Right forelimb (tissue), 1 donor: ENCODE measurements at regions not wholly inside any gene's neighbourhood (a gene's known extent, or its start where the extent isn't known, plus 50 kb on each side); places are given as distances from the start of the nearest gene placed in this dataset.

Experiments used
- DNase-seq: peaks from one replicate; pipeline ENCODE4 v3.0.0-alpha.2; 2018

DNA sequence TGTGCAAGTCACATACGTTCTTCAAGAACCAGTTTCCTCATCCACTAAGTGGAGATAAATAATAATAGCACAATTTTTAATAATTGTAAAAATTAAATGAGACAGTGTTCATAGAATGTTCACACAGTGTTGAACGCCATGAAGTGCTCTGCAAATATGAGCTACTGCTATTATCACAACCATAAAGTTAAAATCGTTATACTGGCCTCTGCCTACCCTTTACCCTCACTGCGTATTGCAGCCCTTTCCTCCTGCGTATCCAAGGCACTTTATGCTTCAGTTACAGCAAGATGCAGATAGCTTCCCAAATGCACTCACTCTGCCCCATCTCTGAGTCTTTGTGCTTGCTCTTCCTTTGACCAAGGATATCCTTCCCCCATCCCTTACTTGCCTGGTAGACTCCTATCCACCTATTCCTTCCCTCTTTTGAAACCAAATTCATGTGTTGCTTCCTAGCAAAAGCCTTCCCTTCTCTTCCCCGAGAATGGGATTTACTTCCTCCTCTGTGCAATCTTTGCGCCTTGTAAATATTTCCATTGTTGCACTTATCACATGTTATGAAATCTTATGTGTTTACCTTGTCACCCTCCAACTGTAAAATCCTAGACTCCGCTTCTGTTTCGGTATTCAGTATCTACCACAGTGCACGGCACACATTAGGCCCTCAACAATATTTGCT lies 196.9 kb downstream of the ADAMTS15 start:
- no peak for DNase-seq

DNA sequence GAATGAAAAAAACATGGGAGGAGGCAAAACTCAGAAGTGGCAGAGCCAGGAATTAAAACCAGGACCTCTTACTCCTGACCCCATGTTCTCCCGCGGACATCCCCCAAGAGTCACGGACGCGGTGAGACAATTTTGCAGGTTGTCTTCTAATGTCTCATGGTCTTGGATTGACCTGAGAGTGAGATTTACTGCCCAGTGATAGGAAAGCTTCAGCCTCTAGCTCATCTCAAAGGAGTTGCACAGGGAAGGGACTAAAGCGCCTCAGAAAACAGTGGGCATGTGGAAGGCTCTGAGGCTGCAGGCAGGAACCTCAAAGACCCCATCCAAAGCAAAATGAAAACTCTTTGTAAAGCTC lies 197.4 kb downstream of the ADAMTS15 start:
- DNase-seq, result no peak

GRCh38 chr11:130646881-130647280 lies 198.4 kb downstream of the ADAMTS15 start:
- DNase-seq, result no peak

- DNase-seq, result no peak
These were observed 198.9 kb downstream of the ADAMTS15 start for GRCh38 chr11:130647371-130647770.

- no peak for DNase-seq
These were observed 201.4 kb downstream of the ADAMTS15 start for GRCh38 chr11:130649801-130650200.

- DNase-seq, result no peak
These were observed 202.1 kb downstream of the ADAMTS15 start for GRCh38 chr11:130650456-130651030.

- DNase-seq, result no peak
These were observed 202.8 kb downstream of the ADAMTS15 start for GRCh38 chr11:130651066-130651855.

- DNase-seq, result no peak
These were observed 204.4 kb downstream of the ADAMTS15 start for GRCh38 chr11:130652671-130653335.

DNA sequence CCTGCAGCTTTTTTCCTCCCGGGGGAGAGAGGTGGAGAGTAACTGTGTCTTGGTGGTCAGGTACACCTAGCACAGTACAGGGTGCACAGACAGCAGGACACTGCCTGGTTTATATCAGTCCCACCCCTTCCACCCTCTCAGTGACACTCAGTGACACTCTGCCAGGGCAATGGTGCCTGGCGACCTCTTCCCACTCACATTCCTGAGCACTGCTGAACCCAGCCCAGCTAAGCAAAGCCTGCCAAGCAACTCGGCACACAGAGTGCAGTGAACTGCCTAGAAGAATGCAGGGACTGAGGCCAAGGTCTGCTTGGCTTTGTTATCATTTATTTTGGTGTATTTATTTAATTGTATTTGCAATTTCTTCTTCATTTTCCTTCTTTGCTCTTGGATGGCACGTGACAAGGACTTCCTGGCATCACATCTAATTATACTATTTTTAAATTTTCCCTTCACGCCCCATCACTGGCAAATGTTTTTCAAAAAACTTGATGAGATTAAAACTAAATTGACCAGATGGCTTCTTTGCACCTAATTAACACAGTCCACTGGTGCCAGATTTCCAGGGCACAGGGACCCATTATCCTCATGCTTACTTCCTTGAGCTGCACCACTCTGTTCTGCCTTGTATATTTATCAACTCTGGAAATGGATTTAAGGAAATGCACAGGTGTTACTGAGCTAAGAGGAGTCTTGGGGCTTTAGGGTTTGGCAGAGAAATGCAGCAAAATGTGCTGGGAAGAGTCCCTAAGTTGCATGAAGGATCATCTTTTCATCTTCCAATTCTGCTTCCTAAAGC lies 205.6 kb downstream of the ADAMTS15 start:
- DNase-seq, result peak; percentile 73

DNA sequence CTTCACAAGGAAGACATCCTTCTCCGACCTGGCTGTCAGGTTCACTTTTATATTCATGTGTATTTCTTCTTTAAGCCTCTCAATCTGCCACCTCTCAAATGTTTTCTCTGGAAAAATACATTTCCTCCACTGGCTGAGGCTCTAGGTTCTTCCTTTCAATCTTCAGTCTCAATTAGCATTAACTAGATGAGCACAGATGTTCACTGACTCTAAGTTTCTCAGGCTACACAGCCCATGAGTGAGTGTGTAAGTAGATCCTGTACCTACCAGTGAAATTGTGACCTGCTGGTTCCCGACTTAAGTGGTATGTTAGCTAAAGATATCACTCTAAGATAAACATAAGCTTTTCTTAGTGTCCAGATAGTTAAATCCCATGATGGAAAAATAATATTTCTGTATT lies 206.9 kb downstream of the ADAMTS15 start:
- no peak for DNase-seq

DNA sequence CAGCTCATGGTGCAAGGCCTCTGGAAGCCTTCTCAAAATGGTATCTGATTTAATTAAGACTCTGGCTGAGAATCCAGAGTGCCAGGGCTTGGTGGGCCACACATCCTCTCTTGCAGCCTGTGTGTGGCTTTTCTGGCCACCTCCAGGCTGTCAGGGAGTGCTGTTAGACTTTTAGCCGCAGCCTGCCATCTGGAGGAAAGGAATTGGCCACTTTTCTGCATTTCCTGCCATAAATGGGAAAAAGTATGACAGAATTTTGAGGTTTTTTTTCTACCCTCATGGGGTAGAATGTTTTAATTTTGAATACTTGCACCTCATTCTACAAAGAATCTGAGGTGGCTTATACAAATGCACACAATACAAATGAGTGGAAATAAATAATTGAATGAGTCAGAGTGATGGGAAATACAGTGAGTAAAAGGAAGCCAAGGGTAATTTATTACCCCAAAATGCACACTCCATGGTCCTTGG lies 218.4 kb downstream of the ADAMTS15 start:
- no peak for DNase-seq

DNA sequence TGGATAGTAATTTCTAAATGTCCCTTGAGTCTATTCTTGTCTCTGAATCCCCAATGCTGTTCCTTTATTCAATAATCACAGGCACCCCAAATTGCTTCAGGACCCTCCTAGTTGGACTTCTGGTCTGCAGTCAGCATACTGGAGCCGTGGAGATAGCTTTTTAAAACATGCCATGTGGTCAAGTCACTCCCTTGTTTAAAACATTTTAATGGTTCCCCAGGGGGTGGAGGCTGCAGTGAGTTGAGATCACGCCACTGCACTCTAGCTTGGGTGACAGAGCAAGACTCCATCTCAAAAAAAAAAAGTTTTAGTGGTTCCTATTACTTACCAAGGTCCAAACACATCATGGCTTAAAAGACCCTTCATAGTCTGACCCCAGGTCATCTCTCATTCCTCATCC lies 220.3 kb downstream of the ADAMTS15 start:
- DNase-seq, result no peak

- no peak for DNase-seq
These were observed 221.8 kb downstream of the ADAMTS15 start for GRCh38 chr11:130670200-130670599.

- DNase-seq, result peak; percentile 87
These were observed 223.6 kb downstream of the ADAMTS15 start for GRCh38 chr11:130671801-130672700.

DNA sequence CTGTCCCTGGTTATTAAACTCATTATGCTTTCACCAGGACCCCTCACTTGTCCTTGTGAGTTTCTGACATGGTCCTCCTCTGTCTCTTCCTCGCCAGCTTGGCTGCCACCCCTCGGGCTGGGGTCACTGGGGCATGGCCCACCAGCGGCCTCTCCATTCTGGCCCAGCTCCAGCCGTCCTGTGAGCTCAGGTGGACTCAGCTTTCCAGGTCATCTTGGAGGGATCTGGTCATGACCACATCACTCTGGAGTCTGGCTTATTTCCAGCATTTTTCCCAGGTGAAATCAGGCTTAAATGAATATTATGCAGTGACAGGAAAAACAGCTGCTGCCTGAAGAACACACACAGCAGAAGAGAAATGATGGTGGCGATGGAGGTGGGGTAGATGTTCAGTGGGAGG lies 224.5 kb downstream of the ADAMTS15 start:
- DNase-seq, result no peak

GRCh38 chr11:130673698-130674097 lies 225.3 kb downstream of the ADAMTS15 start:
- no peak for DNase-seq

- no peak for DNase-seq
These were observed 226.4 kb downstream of the ADAMTS15 start for GRCh38 chr11:130674686-130675308.

DNA sequence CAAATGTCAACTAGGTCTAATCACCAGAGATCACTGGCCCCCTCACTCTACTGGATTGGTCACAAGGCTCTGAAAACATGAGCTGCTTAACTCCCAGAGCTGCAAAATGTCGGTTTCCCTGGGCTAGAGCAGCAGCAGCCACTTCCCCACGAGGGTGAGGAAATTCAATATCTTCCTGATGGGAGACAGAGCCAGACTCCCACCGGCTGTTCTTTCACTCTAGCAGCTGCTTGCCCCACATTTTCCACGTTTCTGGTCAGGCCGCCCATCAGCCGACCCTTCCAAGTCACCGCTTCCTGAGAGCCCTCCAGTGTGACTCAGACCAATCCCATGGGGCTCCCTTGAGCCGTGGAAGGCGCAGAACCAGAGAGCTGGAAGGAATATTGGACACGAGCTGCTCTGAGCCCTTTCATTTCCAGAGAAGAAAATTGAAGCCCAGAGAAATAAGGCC lies 227.0 kb downstream of the ADAMTS15 start:
- peak; percentile 73 for DNase-seq

DNA sequence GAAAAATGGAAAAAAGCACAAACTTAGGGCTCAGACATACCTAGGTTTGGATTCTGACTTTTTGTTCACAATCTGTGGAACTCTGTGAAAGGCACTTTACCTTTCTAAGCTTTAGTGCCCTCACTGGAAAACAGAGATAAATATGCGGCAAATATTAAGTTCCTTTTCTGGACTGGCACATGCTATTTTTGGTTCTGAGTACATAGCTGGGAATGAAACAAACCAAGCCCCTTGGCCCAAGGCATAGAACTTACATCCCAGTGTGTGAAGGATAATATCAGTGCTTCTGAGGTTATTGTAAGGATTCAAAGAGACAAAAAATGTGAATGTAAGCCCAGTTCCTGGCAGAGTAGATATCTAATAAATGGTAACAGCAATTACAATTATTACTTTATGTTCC lies 227.5 kb downstream of the ADAMTS15 start:
- DNase-seq, result no peak

DNA sequence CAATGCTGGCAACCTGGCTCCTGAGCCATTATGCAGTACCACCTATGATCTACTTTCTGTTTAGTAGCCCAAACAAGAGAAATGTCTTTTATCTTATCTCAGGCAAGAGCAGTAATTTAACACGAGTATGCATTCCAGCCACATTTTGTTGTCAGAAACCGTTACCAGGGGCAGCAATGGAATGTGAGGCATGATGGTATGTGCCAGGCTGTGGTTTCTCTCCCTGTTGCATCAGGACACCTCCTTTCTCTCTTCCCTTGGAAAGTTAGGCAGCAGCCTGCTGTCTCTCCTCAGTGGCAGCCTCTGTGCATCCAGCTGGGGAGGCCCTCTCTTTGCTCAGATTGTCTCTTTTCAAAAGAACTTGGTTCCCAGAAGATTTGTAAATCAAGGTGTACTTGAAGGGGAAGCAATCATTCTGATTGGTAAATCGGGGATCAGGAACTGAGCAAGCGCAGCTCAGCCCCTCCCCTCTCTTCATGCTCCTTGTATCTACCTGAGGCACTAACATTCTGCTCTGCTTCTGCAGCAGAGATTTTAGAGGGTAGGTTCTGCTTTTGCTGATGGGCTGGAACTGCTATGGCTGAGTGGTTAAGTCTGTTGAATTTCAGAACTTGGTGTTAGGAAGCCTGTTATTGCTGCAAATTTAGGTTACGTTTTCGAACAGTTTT lies 229.2 kb downstream of the ADAMTS15 start:
- no peak for DNase-seq
